WI38 (cell line): ENCODE measurements at regions not wholly inside any gene's neighbourhood (a gene's known extent, or its start where the extent isn't known, plus 50 kb on each side); places are given as distances from the start of the nearest gene placed in this dataset.

ENCODE experiments used
- H3K4me3 ChIP-seq: 2 replicates; pipeline ENCODE4 v1.5.1; 2011; ENCODE audit warnings: low read depth, mild to moderate bottlenecking, control low read depth, low read length
- CTCF ChIP-seq: IDR thresholded peaks from 2 replicates; pipeline ENCODE4 v1.5.1; 2012; ENCODE audit warnings: low read depth, mild to moderate bottlenecking, control low read depth, low read length

GRCh38 chr13:47186471-47186870 is 289.6 kb upstream of the HTR2A start:
- no peak for TF ChIP-seq CTCF
- H3K4me3 ChIP-seq: no peak overlapping the region

DNA sequence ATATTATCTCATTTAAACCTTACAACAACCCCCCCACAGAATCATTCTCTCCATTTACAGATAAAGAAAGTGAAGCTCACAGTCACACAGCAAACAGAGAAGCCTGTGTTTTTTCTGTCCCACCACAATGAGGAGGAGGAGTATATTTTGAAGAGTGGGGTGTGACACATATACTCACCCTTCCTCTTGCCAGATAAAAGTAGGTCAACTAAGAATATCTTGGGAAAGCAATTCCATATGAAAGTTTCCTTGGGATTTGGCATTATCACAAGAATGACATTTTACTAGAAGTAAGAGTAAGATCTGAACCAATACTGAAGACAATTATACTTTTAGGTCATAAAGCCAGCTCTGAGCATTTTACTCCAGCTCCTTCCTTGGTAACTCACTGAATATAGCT is 287.5 kb upstream of the HTR2A start:
- TF ChIP-seq CTCF: no peak
- no peak overlapping the region for H3K4me3 ChIP-seq

DNA sequence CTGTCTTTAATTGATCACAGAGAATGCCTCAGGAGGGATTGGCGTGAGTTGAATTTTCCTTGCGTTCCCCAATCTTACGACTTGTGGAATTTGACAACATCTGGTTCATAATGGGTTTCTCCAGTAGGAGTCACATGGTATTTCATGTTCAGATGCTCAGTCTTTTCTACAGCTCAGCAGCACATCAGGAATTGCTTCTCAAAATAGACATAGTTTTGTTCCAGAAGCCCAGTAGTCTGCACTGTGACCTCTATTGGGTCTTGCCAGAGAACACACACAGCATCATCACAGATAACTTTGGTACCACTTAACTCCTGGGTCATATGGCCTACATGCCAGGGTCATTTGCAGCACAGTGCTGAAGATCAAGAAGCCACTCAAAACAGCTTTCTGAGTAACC is 282.5 kb upstream of the HTR2A start:
- H3K4me3 ChIP-seq: no peak overlapping the region
- no peak for TF ChIP-seq CTCF

DNA sequence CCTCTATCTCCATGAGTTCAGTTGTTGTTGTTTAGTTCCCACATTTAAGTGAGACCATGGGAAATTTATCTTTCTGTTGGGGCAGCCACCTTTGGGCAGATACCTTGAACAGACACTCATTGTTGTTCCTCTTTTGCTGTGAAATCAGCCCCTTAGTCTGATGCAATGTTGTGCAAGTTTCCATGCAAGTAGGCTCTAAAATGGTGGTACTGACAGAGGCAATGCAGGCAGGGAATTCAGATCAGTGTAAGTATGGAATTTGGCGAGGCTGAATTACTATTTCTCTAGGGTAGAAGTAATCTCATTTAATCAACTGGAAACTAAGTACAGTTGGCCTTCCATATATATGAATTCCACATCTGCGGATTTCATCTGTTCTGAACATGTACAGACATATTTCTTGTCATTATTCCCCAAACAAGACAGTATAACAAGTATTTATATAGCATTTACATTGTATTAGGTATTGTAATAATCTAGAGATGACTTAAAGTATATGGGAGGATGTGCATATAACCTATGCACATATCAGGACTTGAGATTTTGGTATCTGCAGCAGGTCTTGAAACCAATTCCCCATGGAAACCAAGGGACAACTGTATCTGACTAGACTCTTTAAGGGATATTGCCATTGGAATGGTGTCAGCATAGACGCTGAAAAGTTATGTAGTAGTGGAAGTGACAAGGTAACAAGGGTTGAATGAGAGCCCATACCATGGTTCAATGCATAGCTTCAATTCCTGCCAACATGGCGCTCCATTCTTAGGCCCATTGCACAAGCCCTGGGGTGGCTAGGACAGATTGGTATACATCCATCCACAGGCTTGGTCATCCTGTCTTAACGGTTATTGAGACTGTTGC is 281.5 kb upstream of the HTR2A start:
- no peak for TF ChIP-seq CTCF
- no peak overlapping the region for H3K4me3 ChIP-seq

GRCh38 chr13:47175172-47175866 is 278.5 kb upstream of the HTR2A start:
- TF ChIP-seq CTCF: no peak
- no peak overlapping the region for H3K4me3 ChIP-seq

DNA sequence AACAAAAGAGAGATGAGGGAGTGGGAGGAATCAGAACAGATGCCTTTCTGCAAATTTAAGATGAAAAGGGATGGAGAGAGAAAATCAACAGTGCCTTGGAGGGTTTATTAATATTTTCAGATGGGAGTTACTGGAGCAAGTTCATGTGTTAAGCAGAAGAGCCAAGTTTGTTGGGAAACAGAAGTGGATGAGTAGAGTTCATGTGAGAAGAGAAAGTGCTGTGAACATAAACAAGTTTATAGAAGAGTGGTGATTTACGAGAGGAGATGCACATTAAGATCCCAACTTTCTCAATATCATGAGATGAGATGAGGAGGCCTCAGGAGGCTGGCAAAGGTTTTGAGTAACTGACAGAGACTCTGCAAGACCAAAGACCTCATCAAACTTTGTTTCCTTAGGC is 274.1 kb upstream of the HTR2A start:
- H3K4me3 ChIP-seq: no peak overlapping the region
- no peak for TF ChIP-seq CTCF

- no peak overlapping the region for H3K4me3 ChIP-seq
- TF ChIP-seq CTCF: no peak
These were observed 271.8 kb upstream of the HTR2A start for GRCh38 chr13:47168618-47169017.
